Cardiac muscle cell (in vitro differentiated cells and primary cell): ENCODE measurements at regions not wholly inside any gene's neighbourhood (a gene's known extent, or its start where the extent isn't known, plus 50 kb on each side); places are given as distances from the start of the nearest gene placed in this dataset.
"Not testable (repeated sequence)": the region's sequence is repeated elsewhere in the genome, so short reads cannot be mapped to it uniquely, and the experiment has no call there.

Experiments
- DNase-seq, 2 donors: peaks; one replicate each; pipeline versions ENCODE4 v3.0.0 to v3.0.0-alpha.2; 2010 to 2017; ENCODE audit warnings: low read depth in 1 of 2, low spot score in 1 of 2
- H3K27ac ChIP-seq: fragments of 200-600 bp; sonication (generic); 2 replicates; pipeline ENCODE4 v1.5.1; 2016
- H3K27me3 ChIP-seq: fragments of 200-600 bp; sonication (generic); 2 replicates; pipeline ENCODE4 v1.6.0; 2016; ENCODE audit warnings: control low read depth
- H3K36me3 ChIP-seq: fragments of 200-600 bp; sonication (generic); 2 replicates; pipeline ENCODE4 v1.5.1; 2016; ENCODE audit warnings: control low read depth
- H3K4me1 ChIP-seq: fragments of 200-600 bp; sonication (generic); 2 replicates; pipeline ENCODE4 v1.8.1; 2017; ENCODE audit warnings: low read depth, mild to moderate bottlenecking, mixed run types
- H3K4me3 ChIP-seq: fragments of 200-600 bp; sonication (generic); 2 replicates; pipeline ENCODE4 v1.5.1; 2016; ENCODE audit warnings: mild to moderate bottlenecking
- H3K9me3 ChIP-seq: fragments of 200-600 bp; sonication (generic); 2 replicates; pipeline ENCODE4 v1.5.1; 2017; ENCODE audit warnings: low read depth, mild to moderate bottlenecking, control low read depth
- CTCF ChIP-seq: IDR thresholded peaks from 2 replicates; pipeline ENCODE4 v1.5.1; 2012; ENCODE audit warnings: low read depth, mild to moderate bottlenecking, low read length

DNA sequence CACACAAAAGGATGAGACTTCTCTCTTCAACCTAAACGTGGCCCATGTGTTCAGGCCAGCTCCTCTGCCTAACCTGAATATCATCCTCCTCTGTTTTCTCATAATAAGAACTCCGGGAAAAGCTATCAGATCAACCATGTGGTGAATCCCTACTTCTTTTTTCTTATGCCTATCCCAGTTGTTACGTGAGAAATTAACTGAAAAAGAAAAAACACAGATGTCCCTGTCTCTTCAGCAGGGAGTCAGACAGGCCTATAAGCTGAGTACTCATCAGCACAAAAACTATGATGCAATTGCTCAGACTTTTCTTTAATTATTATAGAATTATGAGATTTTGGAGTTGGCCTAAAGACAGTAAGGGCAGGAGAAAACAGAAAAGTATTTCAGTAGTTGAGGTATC lies 613.0 kb upstream of the FSHR start:
- no peak for TF ChIP-seq CTCF
- no peak overlapping the region for H3K27ac ChIP-seq
- H3K4me3 ChIP-seq: no peak overlapping the region
- no peaks in the 10 kb centered on the region for H3K27me3 ChIP-seq
- no peaks in the 10 kb centered on the region for H3K4me1 ChIP-seq
- no peaks in the 10 kb centered on the region for H3K9me3 ChIP-seq
- H3K36me3 ChIP-seq: no peaks in the 10 kb centered on the region
- DNase-seq: no peak

- H3K9me3 ChIP-seq: no peaks in the 10 kb centered on the region
- no peaks in the 10 kb centered on the region for H3K36me3 ChIP-seq
- H3K4me1 ChIP-seq: no peaks in the 10 kb centered on the region
- H3K27ac ChIP-seq: no peak overlapping the region
- no peak for TF ChIP-seq CTCF
- H3K4me3 ChIP-seq: no peak overlapping the region
- H3K27me3 ChIP-seq: no peaks in the 10 kb centered on the region
- DNase-seq: no peak
Measured at GRCh38 chr2:49755777-49756176, 601.5 kb upstream of the FSHR start.

GRCh38 chr2:49754381-49754780 lies 600.1 kb upstream of the FSHR start:
- TF ChIP-seq CTCF: no peak
- Histone ChIP-seq H3K27me3 (no peaks in the 10 kb centered on the region), H3K9me3 (no peaks in the 10 kb centered on the region), H3K36me3 (no peaks in the 10 kb centered on the region), H3K4me1 (no peaks in the 10 kb centered on the region), H3K4me3 (no peak overlapping the region), H3K27ac (no peak overlapping the region)
- no peak for DNase-seq

GRCh38 chr2:49753344-49753985 lies 599.1 kb upstream of the FSHR start:
- TF ChIP-seq CTCF: no peak
- Histone ChIP-seq H3K36me3 (no peaks in the 10 kb centered on the region), H3K27ac (no peak overlapping the region), H3K4me3 (no peak overlapping the region), H3K9me3 (no peaks in the 10 kb centered on the region), H3K27me3 (no peaks in the 10 kb centered on the region), H3K4me1 (no peaks in the 10 kb centered on the region)
- DNase-seq: peak in 1 of 2 donors; percentile 21

GRCh38 chr2:49737606-49738005 lies 583.3 kb upstream of the FSHR start:
- TF ChIP-seq CTCF: no peak
- H3K4me3 ChIP-seq: no peak overlapping the region
- no peak overlapping the region for H3K27ac ChIP-seq

DNA sequence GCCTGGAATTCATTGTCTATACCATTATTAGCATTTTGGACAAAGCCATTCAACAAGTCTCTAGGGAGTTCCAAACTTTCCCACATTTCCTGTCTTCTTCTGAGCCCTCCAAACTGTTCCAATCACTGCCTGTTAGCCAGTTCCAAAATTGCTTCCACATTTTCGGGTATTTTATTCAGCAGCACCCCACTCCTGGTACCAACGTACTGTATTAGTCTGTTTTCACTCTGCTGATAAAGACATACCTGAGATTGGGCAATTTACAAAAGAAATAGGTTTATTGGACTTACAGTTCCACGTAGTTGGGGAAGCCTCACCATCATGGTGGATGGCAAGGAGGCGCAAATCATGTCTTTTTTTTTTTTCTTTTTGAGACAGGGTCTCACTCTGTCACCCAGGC lies 578.6 kb upstream of the FSHR start:
- H3K36me3 ChIP-seq, DNase-seq, H3K27me3 ChIP-seq, H3K9me3 ChIP-seq, H3K27ac ChIP-seq, H3K4me1 ChIP-seq, H3K4me3 ChIP-seq: not testable (repeated sequence)

More at GRCh38 chr2:49737606-49738005, 583.3 kb upstream of the FSHR start:
- no peak for DNase-seq
- H3K4me1 ChIP-seq: no peaks in the 10 kb centered on the region
- no peaks in the 10 kb centered on the region for H3K27me3 ChIP-seq
- H3K9me3 ChIP-seq: no peaks in the 10 kb centered on the region
- no peaks in the 10 kb centered on the region for H3K36me3 ChIP-seq
